H9 (cell line): ENCODE measurements at regions not wholly inside any gene's neighbourhood (a gene's known extent, or its start where the extent isn't known, plus 50 kb on each side); places are given as distances from the start of the nearest gene placed in this dataset.

ENCODE experiments used
- DNase-seq: peaks from one replicate; pipeline ENCODE4 v3.0.0-alpha.2; 2017
- H2AFZ ChIP-seq: one replicate; pipeline ENCODE4 v1.6.1; 2013; ENCODE audit warnings: mild to moderate bottlenecking, low read length, control low read depth, moderate library complexity
- H2AK5ac ChIP-seq: 2 replicates; pipeline ENCODE4 v1.6.1; 2013; ENCODE audit warnings: low read length, control low read depth, mixed read lengths; ENCODE audit not compliant: insufficient read length
- H2BK120ac ChIP-seq: one replicate; pipeline ENCODE4 v1.6.1; 2013; ENCODE audit warnings: low read depth, mild to moderate bottlenecking, low read length, control low read depth, inconsistent platforms; ENCODE audit not compliant: poor library complexity, severe bottlenecking
- H2BK12ac ChIP-seq: 2 replicates; pipeline ENCODE4 v1.6.1; 2013; ENCODE audit warnings: low read length, control low read depth, mixed read lengths, low read depth; ENCODE audit not compliant: insufficient read length
- H2BK15ac ChIP-seq: 2 replicates; pipeline ENCODE4 v1.6.1; 2013; ENCODE audit warnings: low read depth, low read length, control low read depth
- H2BK20ac ChIP-seq: one replicate; pipeline ENCODE4 v1.6.1; 2013; ENCODE audit warnings: low read depth, mild to moderate bottlenecking, low read length, control low read depth, inconsistent platforms; ENCODE audit not compliant: poor library complexity, severe bottlenecking
- H2BK5ac ChIP-seq: 2 replicates; pipeline ENCODE4 v1.6.1; 2013; ENCODE audit warnings: low read length, control low read depth, mixed read lengths; ENCODE audit not compliant: insufficient read length
- H3K14ac ChIP-seq: 2 replicates; pipeline ENCODE4 v1.6.1; 2013; ENCODE audit warnings: low read length, control low read depth; ENCODE audit not compliant: insufficient read depth
- H3K18ac ChIP-seq: 2 replicates; pipeline ENCODE4 v1.6.1; 2013; ENCODE audit warnings: low read depth, mild to moderate bottlenecking, mixed read lengths, low read length, control low read depth; ENCODE audit not compliant: insufficient read length
- H3K23ac ChIP-seq: 2 replicates; pipeline ENCODE4 v1.6.1; 2013; ENCODE audit warnings: low read length, control low read depth, mixed read lengths, low read depth; ENCODE audit not compliant: insufficient read length
- H3K23me2 ChIP-seq: 2 replicates; pipeline ENCODE4 v1.6.1; 2013; ENCODE audit warnings: low read depth, mild to moderate bottlenecking, mixed read lengths, low read length, control low read depth; ENCODE audit not compliant: insufficient read length, poor library complexity, severe bottlenecking
- H3K27ac ChIP-seq: 2 replicates; pipeline ENCODE4 v1.5.1; 2013; ENCODE audit warnings: low read length, control low read depth, mixed read lengths, low read depth; ENCODE audit not compliant: insufficient read length
- H3K27me3 ChIP-seq: 2 replicates; pipeline ENCODE4 v1.6.1; 2013; ENCODE audit warnings: low read length, control low read depth, inconsistent platforms; ENCODE audit not compliant: insufficient read depth
- H3K4ac ChIP-seq: 2 replicates; pipeline ENCODE4 v1.6.1; 2013; ENCODE audit warnings: low read depth, mild to moderate bottlenecking, control low read depth, inconsistent platforms, low read length, moderate library complexity
- H3K4me1 ChIP-seq: 2 replicates; pipeline ENCODE4 v1.6.1; 2013; ENCODE audit warnings: low read length, control low read depth, inconsistent platforms; ENCODE audit not compliant: insufficient read depth
- H3K4me2 ChIP-seq: 2 replicates; pipeline ENCODE4 v1.6.1; 2013; ENCODE audit warnings: low read length, control low read depth, mixed read lengths; ENCODE audit not compliant: insufficient read length, insufficient read depth
- H3K56ac ChIP-seq: 2 replicates; pipeline ENCODE4 v1.6.1; 2013; ENCODE audit warnings: low read depth, mild to moderate bottlenecking, mixed read lengths, low read length, control low read depth; ENCODE audit not compliant: insufficient read length
- H3K79me1 ChIP-seq: 2 replicates; pipeline ENCODE4 v1.6.1; 2013; ENCODE audit warnings: low read depth, mild to moderate bottlenecking, moderate library complexity, low read length, control low read depth, inconsistent platforms; ENCODE audit not compliant: insufficient read depth, poor library complexity, severe bottlenecking
- H3K79me2 ChIP-seq: 2 replicates; pipeline ENCODE4 v1.6.1; 2013; ENCODE audit warnings: low read length, control low read depth, inconsistent platforms; ENCODE audit not compliant: insufficient read depth
- H3K9ac ChIP-seq: 2 replicates; pipeline ENCODE4 v1.6.1; 2013; ENCODE audit warnings: low read length, control low read depth, mixed read lengths; ENCODE audit not compliant: insufficient read length; ENCODE audit errors: extremely low read depth
- H3K9me3 ChIP-seq: one replicate; pipeline ENCODE4 v1.6.1; 2013; ENCODE audit warnings: low read depth, low read length, inconsistent platforms; ENCODE audit not compliant: control insufficient read depth
- H3T11ph ChIP-seq: one replicate; pipeline ENCODE4 v1.6.1; 2013; ENCODE audit warnings: mild to moderate bottlenecking, low read length, control low read depth, inconsistent platforms
- H4K20me1 ChIP-seq: one replicate; pipeline ENCODE4 v1.6.1; 2013; ENCODE audit not compliant: control insufficient read depth, insufficient read length, insufficient read depth
- H4K5ac ChIP-seq: 2 replicates; pipeline ENCODE4 v1.6.1; 2013; ENCODE audit warnings: low read depth, mild to moderate bottlenecking, mixed read lengths, low read length, control low read depth; ENCODE audit not compliant: insufficient read length
- H4K8ac ChIP-seq: replicated peaks from 2 replicates; pipeline ENCODE4 v1.6.1; 2013; ENCODE audit warnings: low read length, control low read depth, mixed read lengths, low read depth; ENCODE audit not compliant: insufficient read length
- H4K91ac ChIP-seq: 2 replicates; pipeline ENCODE4 v1.6.1; 2013; ENCODE audit warnings: low read depth, mild to moderate bottlenecking, moderate library complexity, mixed read lengths, low read length, control low read depth; ENCODE audit not compliant: insufficient read length
- H3K27ac Mint-ChIP-seq, 3 experiments: 2 replicates in 2 of 3; 3 replicates in 1 of 3; pipeline ENCODE4 v1.8.0; 2020 to 2021; ENCODE audit warnings: mixed read lengths in 3 of 3, mild to moderate bottlenecking in 1 of 3, moderate library complexity in 1 of 3
- H3K27me3 Mint-ChIP-seq: 2 replicates; pipeline ENCODE4 v1.8.0; 2021; ENCODE audit warnings: low read depth, mild to moderate bottlenecking, moderate library complexity, mixed read lengths
- H3K36me3 Mint-ChIP-seq, 3 experiments: 2 replicates in 2 of 3; 3 replicates in 1 of 3; pipeline ENCODE4 v1.8.0; 2020 to 2021; ENCODE audit warnings: low read depth in 3 of 3, mixed read lengths in 3 of 3; ENCODE audit not compliant: insufficient read depth in 1 of 3
- H3K4me1 Mint-ChIP-seq, 2 experiments: 2 replicates each; pipeline ENCODE4 v1.8.0; 2020; ENCODE audit warnings: mixed read lengths in 2 of 2
- H3K4me3 Mint-ChIP-seq, 2 experiments: 2 replicates in 1 of 2; 3 replicates in 1 of 2; pipeline ENCODE4 v1.8.0; 2020 to 2021; ENCODE audit warnings: mild to moderate bottlenecking in 2 of 2, mixed read lengths in 2 of 2, moderate library complexity in 1 of 2
- H3K9me3 Mint-ChIP-seq, 2 experiments: 2 replicates in 1 of 2; 3 replicates in 1 of 2; pipeline ENCODE4 v1.8.0; 2020; ENCODE audit warnings: mild to moderate bottlenecking in 2 of 2, mixed read lengths in 2 of 2, moderate library complexity in 1 of 2
- WGBS: extraction: QIAGEN DNeasy Blood & Tissue Kit; methylation state at CpG from one replicate; pipeline ENCODE4 v1.1.7; 2013; ENCODE audit warnings: missing lambda C conversion rate, low lambda C conversion rate, mixed read lengths; ENCODE audit not compliant: insufficient read length; ENCODE audit errors: extremely low coverage; 5-methylcytosine and 5-hydroxymethylcytosine counted together
- TF ChIP-seq, protein P1 (sequence below): fragments of 200-600 bp; sonication (generic); conservative IDR thresholded peaks from 3 replicates; pipeline ENCODE4 v1.8.0; 2021; ENCODE audit warnings: antibody characterized with exemption, mild to moderate bottlenecking

DNA sequence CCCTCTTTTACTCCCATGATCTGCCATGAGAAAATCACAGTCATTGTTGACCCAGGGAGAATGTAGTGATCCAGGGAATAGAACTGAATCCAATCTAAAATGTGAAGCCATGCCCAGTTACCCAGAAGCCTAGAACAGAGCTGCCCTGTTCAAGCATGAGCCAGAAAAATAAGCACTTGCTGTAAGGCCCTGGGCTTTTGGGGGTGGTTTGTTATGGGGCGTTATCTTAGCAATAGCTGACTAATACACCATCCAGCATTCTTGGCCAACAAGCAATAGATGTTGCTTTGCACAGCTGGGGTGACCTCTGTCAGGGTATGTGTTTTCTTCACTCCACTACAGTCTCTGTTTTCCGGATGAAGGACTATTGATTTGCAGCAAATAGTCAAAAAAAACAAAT, 120.4 kb downstream of the ZFP64 start:
- Histone ChIP-seq H2AFZ (no peak overlapping the region), H3K9ac (no peak overlapping the region), H3K79me1 (no peaks in the 10 kb centered on the region), H3K23me2 (no peaks in the 10 kb centered on the region), H3K18ac (no peak overlapping the region), H2BK20ac (no peak overlapping the region), H2BK5ac (no peak overlapping the region), H3K23ac (no peak overlapping the region), H4K5ac (no peak overlapping the region), H3K4ac (no peak overlapping the region), H2BK12ac (no peak overlapping the region), H3T11ph (no peak overlapping the region), H2AK5ac (no peak overlapping the region), H3K56ac (no peak overlapping the region), H3K4me2 (no peak overlapping the region), H3K4me1 (no peaks in the 10 kb centered on the region; the same call in 1 of the 2 replicates), H3K9me3 (no peaks in the 10 kb centered on the region), H3K14ac (no peak overlapping the region), H3K79me2 (no peaks in the 10 kb centered on the region), H3K27me3 (no peaks in the 10 kb centered on the region), H4K8ac (no peak overlapping the region), H2BK120ac (no peak overlapping the region), H4K91ac (no peak overlapping the region), H4K20me1 (no peaks in the 10 kb centered on the region), H3K27ac (no peak overlapping the region), H2BK15ac (no peak overlapping the region)
- TF ChIP-seq, protein P1, sequence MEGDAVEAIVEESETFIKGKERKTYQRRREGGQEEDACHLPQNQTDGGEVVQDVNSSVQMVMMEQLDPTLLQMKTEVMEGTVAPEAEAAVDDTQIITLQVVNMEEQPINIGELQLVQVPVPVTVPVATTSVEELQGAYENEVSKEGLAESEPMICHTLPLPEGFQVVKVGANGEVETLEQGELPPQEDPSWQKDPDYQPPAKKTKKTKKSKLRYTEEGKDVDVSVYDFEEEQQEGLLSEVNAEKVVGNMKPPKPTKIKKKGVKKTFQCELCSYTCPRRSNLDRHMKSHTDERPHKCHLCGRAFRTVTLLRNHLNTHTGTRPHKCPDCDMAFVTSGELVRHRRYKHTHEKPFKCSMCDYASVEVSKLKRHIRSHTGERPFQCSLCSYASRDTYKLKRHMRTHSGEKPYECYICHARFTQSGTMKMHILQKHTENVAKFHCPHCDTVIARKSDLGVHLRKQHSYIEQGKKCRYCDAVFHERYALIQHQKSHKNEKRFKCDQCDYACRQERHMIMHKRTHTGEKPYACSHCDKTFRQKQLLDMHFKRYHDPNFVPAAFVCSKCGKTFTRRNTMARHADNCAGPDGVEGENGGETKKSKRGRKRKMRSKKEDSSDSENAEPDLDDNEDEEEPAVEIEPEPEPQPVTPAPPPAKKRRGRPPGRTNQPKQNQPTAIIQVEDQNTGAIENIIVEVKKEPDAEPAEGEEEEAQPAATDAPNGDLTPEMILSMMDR: no peak
- H3K4me1 Mint-ChIP-seq: peaks cover 6% of the 10 kb centered on the region in 2 experiments
- no peak overlapping the region for H3K27ac Mint-ChIP-seq
- H3K36me3 Mint-ChIP-seq: peaks cover 2 to 17% (median 14%) of the 10 kb centered on the region in 3 experiments; a peak in 3 of 7 replicates
- no peak for DNase-seq
- no CpG with 5 or more reads among the region's 2 CpGs for WGBS
- H3K4me3 Mint-ChIP-seq: no peak overlapping the region
- H3K9me3 Mint-ChIP-seq: no peaks in the 10 kb centered on the region
- H3K27me3 Mint-ChIP-seq: no peaks in the 10 kb centered on the region
